AG09319 (cell line): ENCODE measurements at regions not wholly inside any gene's neighbourhood (a gene's known extent, or its start where the extent isn't known, plus 50 kb on each side); places are given as distances from the start of the nearest gene placed in this dataset.

ENCODE experiments used
- DNase-seq: peaks from one replicate; pipeline ENCODE4 v3.0.0-alpha.2; 2010; ENCODE audit warnings: low read depth; ENCODE audit errors: extremely low read depth
- TF ChIP-seq, protein P1 (sequence below): IDR thresholded peaks from 2 replicates; pipeline ENCODE4 v1.5.1; 2011; ENCODE audit warnings: low read depth, mild to moderate bottlenecking, inconsistent platforms, low read length, moderate library complexity

DNA sequence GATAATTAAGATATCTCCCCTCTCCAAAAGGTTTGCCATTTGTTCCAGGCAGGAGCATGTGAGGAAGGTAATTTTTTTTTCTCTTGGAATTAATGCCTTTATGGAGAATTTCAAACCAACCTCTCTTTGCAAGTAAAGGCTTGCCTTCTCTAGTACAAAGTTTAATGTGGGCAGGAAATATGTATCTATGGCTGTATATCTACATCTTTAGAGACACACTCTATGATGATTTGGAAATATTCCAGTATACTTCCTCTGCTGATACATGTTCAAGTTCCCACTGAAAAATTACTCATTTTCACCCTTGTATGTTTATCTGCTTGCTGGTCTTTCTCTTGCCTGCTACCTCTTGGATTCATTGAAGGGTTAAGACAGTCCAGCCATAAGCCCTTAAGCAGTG, 83.5 kb upstream of the SEMA6A start:
- DNase-seq: no peak
- TF ChIP-seq, protein P1, sequence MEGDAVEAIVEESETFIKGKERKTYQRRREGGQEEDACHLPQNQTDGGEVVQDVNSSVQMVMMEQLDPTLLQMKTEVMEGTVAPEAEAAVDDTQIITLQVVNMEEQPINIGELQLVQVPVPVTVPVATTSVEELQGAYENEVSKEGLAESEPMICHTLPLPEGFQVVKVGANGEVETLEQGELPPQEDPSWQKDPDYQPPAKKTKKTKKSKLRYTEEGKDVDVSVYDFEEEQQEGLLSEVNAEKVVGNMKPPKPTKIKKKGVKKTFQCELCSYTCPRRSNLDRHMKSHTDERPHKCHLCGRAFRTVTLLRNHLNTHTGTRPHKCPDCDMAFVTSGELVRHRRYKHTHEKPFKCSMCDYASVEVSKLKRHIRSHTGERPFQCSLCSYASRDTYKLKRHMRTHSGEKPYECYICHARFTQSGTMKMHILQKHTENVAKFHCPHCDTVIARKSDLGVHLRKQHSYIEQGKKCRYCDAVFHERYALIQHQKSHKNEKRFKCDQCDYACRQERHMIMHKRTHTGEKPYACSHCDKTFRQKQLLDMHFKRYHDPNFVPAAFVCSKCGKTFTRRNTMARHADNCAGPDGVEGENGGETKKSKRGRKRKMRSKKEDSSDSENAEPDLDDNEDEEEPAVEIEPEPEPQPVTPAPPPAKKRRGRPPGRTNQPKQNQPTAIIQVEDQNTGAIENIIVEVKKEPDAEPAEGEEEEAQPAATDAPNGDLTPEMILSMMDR: no peak

DNA sequence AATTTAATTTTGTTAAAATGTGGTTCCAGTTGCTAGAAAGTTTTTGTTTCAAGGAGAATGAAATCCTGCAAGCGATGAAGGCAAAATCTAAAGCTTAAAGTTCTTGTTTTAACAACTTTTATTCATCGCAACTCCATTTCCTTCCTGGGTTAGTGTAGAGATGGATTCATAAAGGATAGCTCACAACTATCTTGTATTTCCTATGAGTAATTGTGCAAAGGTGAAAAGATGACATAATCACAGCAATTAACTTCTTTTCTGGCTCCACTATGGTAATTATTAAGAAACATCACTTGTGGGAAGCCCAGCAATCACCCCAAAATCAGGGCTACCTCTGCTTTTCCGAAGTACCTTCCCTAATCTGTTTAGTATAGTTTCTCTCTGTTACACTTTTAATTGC, 80.8 kb upstream of the SEMA6A start:
- TF ChIP-seq, protein P1: no peak
- no peak for DNase-seq

DNA sequence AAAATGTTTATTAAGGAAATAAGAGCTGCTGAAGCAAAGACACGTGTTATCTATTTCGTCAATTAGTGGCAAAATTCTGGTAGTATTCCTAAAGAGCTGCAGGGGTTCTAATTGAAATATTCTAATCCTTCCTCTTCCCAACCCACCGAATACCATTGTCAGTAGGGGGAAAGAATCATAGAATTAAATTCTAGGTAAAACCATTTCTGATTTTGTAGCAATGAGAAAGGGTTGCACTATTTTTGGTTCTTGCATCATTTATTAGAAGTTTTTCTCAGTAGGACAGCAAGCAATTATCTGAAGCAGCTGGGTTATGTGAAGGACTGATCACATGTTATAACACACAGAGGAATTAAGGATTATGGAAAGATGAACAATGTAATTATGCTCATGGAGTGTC, 80.3 kb upstream of the SEMA6A start:
- TF ChIP-seq, protein P1: no peak
- DNase-seq: no peak

DNA sequence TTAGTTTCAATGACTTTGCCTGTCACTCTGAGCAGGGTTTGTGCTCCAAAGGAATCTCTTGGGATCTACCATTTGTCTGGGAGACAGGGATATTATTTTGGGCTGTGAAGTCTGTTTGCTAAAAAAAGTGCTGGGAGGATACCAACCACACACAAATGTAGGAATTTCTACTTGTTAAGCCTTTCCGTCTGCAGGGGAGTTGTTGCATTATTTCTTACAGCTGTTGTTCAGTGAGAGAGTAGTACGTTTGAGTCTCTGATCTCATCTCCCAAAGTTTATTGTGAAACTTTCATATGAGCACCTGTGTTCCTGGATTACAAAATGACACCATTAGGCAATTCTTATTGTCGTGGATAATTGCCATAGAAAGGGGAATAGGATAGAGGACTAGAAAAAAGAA, 78.3 kb upstream of the SEMA6A start:
- no peak for DNase-seq
- TF ChIP-seq, protein P1: no peak

DNA sequence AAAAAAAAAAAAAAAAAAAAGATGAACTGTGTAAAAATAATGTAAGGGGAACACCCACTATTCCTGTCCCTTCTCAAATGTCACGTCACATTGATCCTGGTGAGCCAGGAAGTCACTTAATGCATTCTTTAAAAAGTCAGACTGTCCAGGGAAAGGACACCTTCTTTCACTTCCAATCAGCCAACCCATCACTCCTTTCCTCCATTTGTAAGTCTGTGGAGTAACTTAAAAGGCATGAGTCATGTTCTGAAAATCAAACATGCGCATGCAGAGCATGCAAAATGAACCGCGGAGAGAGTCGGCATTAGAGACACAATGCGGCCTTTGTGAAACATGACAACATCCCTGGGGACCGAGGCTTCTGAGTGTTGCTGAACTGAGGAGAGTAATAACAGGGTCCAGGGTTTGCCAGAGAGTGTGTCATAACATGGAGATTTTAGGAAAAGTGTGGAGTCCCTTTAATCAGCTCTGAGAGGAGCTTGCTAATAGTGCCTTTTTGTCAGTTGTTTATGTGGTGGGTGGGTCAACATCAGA, 77.6 kb upstream of the SEMA6A start:
- DNase-seq: no peak

DNA sequence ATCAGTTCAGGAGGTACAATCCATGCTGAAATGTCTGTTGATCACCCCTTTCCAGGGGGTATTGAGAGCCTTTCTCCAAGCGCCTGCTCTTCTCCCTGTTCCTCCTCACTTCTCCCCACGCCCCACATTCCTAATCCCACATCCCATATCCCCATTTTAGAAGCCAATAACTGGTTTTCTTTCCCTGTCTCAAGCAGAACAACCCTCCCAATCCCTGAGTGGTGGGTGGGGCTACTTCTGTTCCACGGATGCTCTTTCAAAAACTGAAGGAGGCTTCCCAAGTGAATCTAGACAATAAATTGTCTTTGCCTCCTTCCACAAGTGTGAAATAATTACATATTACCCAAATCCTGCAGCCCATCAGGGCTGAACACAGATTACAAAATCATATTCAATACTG, 77.0 kb upstream of the SEMA6A start:
- TF ChIP-seq, protein P1: no peak
- DNase-seq: no peak

More for the DNA sequence above, 77.6 kb upstream of the SEMA6A start:
- TF ChIP-seq, protein P1: no peak

DNA sequence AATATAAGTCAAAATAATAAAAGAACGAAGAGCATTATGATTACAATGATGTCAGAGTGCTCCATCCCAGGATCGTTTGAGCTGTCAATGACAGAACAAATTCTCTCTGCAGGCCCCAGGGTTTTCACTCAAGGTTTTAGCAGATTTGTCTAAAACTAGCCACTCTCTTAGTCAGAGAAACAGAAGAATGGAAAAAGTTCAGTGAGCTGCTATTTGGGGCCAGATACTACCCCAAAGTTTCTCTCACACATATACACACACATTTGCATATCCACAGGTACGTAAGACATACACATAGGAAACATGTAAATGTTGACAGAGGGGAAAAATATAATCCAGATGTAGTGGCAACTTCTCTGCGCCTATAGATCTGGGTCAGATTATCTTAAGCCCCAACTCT, 76.3 kb upstream of the SEMA6A start:
- TF ChIP-seq, protein P1: no peak

More for the DNA sequence above, 76.3 kb upstream of the SEMA6A start:
- no peak for DNase-seq
